Retinal pigment epithelial cell (primary cell): ENCODE measurements at regions not wholly inside any gene's neighbourhood (a gene's known extent, or its start where the extent isn't known, plus 50 kb on each side); places are given as distances from the start of the nearest gene placed in this dataset.

Source experiments
- DNase-seq: peaks from one replicate; pipeline ENCODE4 v3.0.0-alpha.2; 2010; ENCODE audit warnings: low read depth
- H3K4me3 ChIP-seq: 2 replicates; pipeline ENCODE4 v1.5.1; 2011; ENCODE audit warnings: mild to moderate bottlenecking, low read length, control low read depth, moderate library complexity
- TF ChIP-seq, protein P1 (sequence below): conservative IDR thresholded peaks from 2 replicates; pipeline ENCODE4 v1.5.1; 2011; ENCODE audit warnings: low read depth, low read length, control low read depth, inconsistent platforms

DNA sequence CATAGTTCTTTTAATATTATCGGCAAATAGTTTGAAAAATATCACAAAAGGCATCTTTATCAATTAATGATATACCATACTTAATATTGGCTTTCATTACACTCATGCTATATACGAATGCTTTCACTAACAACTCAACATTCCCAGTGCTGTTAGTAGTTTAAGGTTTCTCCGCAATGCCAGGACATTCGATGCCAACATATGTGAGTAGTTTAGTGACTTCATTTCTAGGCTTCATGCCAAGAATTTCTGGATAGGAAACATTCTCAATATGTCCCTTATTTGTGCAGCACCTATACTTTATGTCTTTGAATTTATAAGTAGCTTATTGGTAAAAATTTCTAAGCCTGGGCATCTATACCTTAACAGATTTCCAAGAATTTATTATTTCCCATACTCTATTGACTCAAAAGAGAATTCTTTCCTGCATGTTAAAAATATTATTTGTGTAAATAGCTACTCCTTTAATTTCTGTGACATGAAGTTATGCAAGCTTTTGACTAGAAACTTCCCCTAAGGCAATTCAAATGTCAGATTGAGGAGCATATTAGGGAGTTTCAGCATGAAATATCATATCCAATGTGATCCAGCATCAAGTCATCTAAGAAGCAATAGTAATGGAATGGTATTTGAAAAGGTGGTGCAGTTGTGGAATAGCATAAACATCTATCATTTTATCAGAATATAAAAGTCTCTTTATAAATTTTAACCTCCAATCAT is 236.0 kb upstream of the STXBP5 start:
- DNase-seq: peak; percentile 81
- TF ChIP-seq, protein P1, sequence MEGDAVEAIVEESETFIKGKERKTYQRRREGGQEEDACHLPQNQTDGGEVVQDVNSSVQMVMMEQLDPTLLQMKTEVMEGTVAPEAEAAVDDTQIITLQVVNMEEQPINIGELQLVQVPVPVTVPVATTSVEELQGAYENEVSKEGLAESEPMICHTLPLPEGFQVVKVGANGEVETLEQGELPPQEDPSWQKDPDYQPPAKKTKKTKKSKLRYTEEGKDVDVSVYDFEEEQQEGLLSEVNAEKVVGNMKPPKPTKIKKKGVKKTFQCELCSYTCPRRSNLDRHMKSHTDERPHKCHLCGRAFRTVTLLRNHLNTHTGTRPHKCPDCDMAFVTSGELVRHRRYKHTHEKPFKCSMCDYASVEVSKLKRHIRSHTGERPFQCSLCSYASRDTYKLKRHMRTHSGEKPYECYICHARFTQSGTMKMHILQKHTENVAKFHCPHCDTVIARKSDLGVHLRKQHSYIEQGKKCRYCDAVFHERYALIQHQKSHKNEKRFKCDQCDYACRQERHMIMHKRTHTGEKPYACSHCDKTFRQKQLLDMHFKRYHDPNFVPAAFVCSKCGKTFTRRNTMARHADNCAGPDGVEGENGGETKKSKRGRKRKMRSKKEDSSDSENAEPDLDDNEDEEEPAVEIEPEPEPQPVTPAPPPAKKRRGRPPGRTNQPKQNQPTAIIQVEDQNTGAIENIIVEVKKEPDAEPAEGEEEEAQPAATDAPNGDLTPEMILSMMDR: no peak
- no peak overlapping the region for H3K4me3 ChIP-seq

DNA sequence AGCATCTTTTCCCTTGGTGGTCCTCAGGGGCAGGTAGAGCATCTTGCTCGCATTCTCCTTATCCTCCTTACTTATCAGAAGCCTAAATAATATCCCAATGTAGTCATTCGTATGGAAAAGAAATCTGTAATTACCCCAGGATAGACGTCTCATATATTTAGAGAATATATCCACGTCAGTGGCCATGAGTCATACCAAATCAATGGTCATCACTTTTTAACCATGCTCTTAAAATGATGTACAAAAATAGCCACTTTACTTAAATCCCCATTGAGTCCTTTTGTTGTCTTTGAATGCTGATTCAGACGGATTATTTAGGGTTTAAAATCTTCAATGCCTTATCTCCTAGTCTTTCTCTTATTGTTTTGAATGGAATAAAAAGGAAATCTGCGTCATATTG is 231.7 kb upstream of the STXBP5 start:
- TF ChIP-seq, protein P1: no peak
- DNase-seq: no peak
- H3K4me3 ChIP-seq: no peak overlapping the region

DNA sequence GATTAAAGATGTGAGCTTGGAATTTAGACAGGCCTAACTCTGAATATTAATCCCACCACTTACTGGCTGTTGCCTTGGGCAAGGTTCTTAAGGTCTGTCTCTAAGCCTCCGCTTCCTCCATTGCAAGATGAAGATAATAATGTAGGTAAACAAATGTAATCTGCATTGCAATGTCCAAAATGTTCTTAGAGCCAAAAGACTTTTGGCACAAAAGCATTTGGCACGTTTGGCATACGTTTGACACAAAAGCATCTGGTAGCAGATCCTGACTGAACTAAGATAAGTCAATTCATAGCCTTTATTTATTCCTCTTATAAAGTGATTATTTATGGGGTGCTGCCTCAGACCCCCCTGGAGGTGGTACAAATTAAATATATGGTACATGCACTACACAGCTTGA is 229.9 kb upstream of the STXBP5 start:
- no peak overlapping the region for H3K4me3 ChIP-seq
- no peak for DNase-seq
- TF ChIP-seq, protein P1: no peak

DNA sequence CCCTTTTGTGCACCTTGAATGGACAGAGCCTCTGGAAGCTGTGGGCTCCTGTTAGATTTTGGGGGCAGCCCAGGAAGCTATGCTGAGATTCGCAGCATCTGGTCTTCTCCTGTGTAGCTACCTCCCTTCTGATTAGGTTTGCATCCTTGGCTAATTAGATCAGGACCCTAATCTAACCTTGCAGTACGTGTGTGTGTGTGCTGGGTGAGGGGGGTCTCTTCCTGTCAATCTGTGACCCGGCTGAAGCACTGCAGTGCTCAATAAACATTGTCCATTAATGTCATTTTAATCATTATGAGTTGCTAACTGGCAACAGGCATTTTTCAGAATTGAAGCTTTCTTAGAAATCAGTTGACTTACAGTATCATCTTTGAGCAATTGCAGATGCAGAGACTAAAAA is 229.1 kb upstream of the STXBP5 start:
- no peak overlapping the region for H3K4me3 ChIP-seq
- TF ChIP-seq, protein P1: no peak
- no peak for DNase-seq

DNA sequence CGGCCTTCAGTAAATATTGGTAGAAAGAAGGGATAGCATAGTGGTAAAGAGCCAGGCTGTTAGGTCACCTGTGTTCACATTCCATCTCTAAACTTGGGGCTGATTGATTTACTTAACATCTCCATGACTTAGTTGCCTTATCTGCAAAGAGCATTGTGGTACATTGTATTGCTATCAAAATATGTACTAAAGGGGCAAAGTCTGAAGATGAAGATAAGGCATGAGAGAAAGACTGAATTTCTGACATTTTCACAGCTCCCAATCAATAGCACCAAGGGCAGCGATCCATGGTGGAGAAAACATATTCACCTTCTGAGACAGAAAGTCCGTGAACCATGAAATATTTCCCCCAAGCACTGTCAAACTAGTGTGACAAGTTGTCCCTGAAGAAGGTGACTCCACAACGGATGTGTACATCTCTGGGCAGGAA is 223.3 kb upstream of the STXBP5 start:
- TF ChIP-seq, protein P1: no peak
- no peak for DNase-seq
- H3K4me3 ChIP-seq: no peak overlapping the region

DNA sequence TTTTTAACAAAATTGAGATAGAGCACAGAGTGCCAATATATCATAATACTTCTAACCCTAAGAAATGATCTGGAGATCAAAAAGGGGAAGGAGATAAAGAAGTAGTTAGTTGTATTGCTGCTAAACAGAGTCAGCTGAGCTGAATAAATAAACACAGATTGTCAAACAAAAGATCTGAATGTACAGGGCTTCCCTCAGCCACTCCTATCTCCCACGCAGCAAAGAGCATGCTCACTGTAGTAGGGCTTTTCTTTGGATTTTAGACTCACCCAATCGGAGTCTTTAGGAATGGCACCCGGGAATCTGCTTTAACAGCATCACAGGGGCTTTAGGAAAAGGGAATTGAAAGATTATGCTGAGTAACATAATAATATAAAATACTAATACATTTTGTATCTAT is 222.2 kb upstream of the STXBP5 start:
- TF ChIP-seq, protein P1: no peak
- no peak overlapping the region for H3K4me3 ChIP-seq
- no peak for DNase-seq

DNA sequence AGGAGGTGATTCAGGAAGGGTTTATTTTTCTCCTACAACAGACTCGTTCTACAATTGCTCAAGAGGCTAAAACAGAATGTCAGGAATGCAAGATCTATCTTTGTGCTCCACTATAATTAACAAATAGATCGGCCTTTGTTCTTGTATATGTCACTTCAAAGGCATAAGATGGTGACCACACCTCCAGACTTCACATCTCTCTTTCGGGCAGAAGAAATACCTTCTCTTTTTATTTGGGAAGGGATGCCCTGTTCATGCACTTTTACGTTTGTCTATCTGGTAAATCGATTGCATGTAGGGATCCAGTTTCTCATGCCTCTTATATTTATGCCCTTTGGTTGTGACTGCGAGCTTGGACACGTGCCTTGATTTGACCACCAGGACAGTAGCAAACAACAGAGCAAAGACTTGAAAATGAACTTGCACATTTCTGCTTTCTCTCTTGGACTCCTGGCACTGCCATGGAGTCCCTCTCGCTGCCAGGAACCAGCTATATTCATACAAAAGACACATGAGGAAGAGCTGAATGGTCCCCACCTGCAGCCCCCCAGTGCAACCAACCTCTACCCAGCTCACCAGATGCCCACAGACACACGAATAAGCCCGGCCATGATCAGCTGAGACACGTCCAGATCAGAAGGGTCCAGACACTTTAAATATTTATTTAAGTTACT is 219.8 kb upstream of the STXBP5 start:
- TF ChIP-seq, protein P1: no peak
- DNase-seq: no peak
- no peak overlapping the region for H3K4me3 ChIP-seq
